ENCODE measurements at regions not wholly inside any gene's neighbourhood (a gene's known extent, or its start where the extent isn't known, plus 50 kb on each side); places are given as distances from the start of the nearest gene placed in this dataset.

GRCh38 chr7:84629640-84630318 is 435.2 kb upstream of the SEMA3A start:
- H3K36me3 ChIP-seq (replicated peaks in 1 of 2): no peaks in the 10 kb centered on the region
- H3K4me1 ChIP-seq (replicated peaks in 1 of 2): no peaks in the 10 kb centered on the region
- no peaks in the 10 kb centered on the region for H3K9me3 ChIP-seq (replicated peaks in 1 of 3)
- 78 to 88% (median 83%) methylated on average over 2 of the region's 2 CpGs for WGBS, 4 donors
- TF ChIP-seq CTCF (IDR thresholded peaks at IDR 0.05): no peak
- TF ChIP-seq POLR2A (IDR thresholded peaks at IDR 0.05): no peak
- H3K27ac ChIP-seq: no peak overlapping the region
- intact Hi-C loops (cut with DNase I): no loop called here
- H3K4me3 ChIP-seq: no peak overlapping the region
- H3K27me3 ChIP-seq: no peaks in the 10 kb centered on the region
- no peak for DNase-seq

GRCh38 chr7:84629216-84629615 is 434.6 kb upstream of the SEMA3A start:
- H3K4me3 ChIP-seq: no peak overlapping the region
- intact Hi-C loops (cut with DNase I): no loop called here
- 90 to 94% (median 91%) methylated on average over 3 of the region's 3 CpGs for WGBS, 4 donors
- no peak for DNase-seq
- no peaks in the 10 kb centered on the region for H3K4me1 ChIP-seq (replicated peaks in 1 of 2)
- no peak overlapping the region for H3K27ac ChIP-seq
- no peaks in the 10 kb centered on the region for H3K36me3 ChIP-seq (replicated peaks in 1 of 2)
- H3K27me3 ChIP-seq: no peaks in the 10 kb centered on the region
- TF ChIP-seq CTCF (IDR thresholded peaks at IDR 0.05): no peak
- TF ChIP-seq POLR2A (IDR thresholded peaks at IDR 0.05): no peak
- no peaks in the 10 kb centered on the region for H3K9me3 ChIP-seq (replicated peaks in 1 of 3)

GRCh38 chr7:84627250-84627649 is 432.7 kb upstream of the SEMA3A start:
- H3K36me3 ChIP-seq (replicated peaks in 1 of 2): no peaks in the 10 kb centered on the region
- TF ChIP-seq POLR2A (IDR thresholded peaks at IDR 0.05) (no peak), CTCF (IDR thresholded peaks at IDR 0.05) (no peak)
- no peaks in the 10 kb centered on the region for H3K27me3 ChIP-seq
- no peaks in the 10 kb centered on the region for H3K4me1 ChIP-seq (replicated peaks in 1 of 2)
- no peaks in the 10 kb centered on the region for H3K9me3 ChIP-seq (replicated peaks in 1 of 3)
- H3K4me3 ChIP-seq: no peak overlapping the region
- intact Hi-C loops (cut with DNase I): no loop called here
- DNase-seq: no peak
- WGBS, 4 donors: 39 to 75% (median 70%) methylated on average over 2 of the region's 2 CpGs
- no peak overlapping the region for H3K27ac ChIP-seq

GRCh38 chr7:84624927-84625326 is 430.3 kb upstream of the SEMA3A start:
- WGBS, 4 donors: 64 to 87% (median 74%) methylated on average over 2 of the region's 2 CpGs
- H3K9me3 ChIP-seq (replicated peaks in 1 of 3): no peaks in the 10 kb centered on the region
- H3K4me3 ChIP-seq: no peak overlapping the region
- no peak for DNase-seq
- intact Hi-C loops (cut with DNase I): no loop called here
- H3K4me1 ChIP-seq (replicated peaks in 1 of 2): no peaks in the 10 kb centered on the region
- no peak overlapping the region for H3K27ac ChIP-seq
- H3K36me3 ChIP-seq (replicated peaks in 1 of 2): no peaks in the 10 kb centered on the region
- no peaks in the 10 kb centered on the region for H3K27me3 ChIP-seq
- TF ChIP-seq CTCF (IDR thresholded peaks at IDR 0.05) (no peak), POLR2A (IDR thresholded peaks at IDR 0.05) (no peak)
